Suprapubic skin (tissue), 4 donors: ENCODE measurements at regions not wholly inside any gene's neighbourhood (a gene's known extent, or its start where the extent isn't known, plus 50 kb on each side); places are given as distances from the start of the nearest gene placed in this dataset.

Experiments
- EP300 ChIP-seq: sonication (generic); formaldehyde crosslinking; IDR thresholded peaks from one replicate; pipeline ENCODE4 v1.6.1; 2017; ENCODE audit warnings: antibody characterized with exemption
- POLR2A ChIP-seq, 2 donors: fragments of 450-650 bp; IDR thresholded peaks; one replicate each; pipeline ENCODE4 v1.6.1; 2017; ENCODE audit warnings: antibody characterized with exemption in 2 of 2, mild to moderate bottlenecking in 2 of 2, moderate library complexity in 2 of 2
- POLR2AphosphoS5 ChIP-seq, 3 donors: sonication (generic); formaldehyde crosslinking; IDR thresholded peaks; one replicate each; pipeline ENCODE4 v1.6.1; 2017; ENCODE audit warnings: antibody characterized with exemption in 3 of 3
- TF ChIP-seq, protein P1 (sequence below), 2 donors: fragments of 200-600 bp in 1 of 2; fragments of 450-650 bp in 1 of 2; sonication (generic) in 1 of 2; IDR thresholded peaks; one replicate each; pipeline ENCODE4 v1.5.1; 2016 to 2019; ENCODE audit warnings: antibody characterized with exemption in 2 of 2, mild to moderate bottlenecking in 1 of 2, moderate library complexity in 1 of 2

DNA sequence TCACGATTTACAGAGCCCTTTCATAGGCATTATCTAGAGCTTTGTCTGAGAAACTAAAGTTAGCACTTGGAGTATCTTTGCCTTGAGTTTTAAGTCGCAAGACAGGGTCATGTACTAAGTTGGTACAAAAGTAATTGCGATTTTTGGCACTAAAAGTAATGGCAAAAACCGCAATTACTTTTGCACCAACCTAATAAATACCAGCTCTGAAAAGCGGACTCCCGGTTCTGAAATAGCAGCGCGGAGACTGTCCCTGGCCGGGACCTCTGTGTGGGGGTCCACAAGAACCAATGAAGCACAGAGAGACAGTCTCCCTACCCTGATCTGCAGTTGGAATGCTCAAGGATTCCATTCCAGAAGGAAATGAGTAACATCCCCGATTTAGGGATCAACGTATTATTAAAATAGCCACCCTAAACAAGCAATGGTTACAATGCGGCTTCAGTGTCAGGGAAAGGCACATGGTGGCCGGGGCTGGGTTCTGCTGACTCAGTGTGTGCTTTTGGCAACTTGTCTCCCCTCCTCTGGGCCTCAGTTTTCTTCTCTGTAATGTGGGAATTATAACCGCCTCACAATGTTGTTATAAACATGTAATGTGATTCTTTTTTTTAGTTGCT lies 150.3 kb upstream of the MCTP2 start:
- TF ChIP-seq, protein P1, sequence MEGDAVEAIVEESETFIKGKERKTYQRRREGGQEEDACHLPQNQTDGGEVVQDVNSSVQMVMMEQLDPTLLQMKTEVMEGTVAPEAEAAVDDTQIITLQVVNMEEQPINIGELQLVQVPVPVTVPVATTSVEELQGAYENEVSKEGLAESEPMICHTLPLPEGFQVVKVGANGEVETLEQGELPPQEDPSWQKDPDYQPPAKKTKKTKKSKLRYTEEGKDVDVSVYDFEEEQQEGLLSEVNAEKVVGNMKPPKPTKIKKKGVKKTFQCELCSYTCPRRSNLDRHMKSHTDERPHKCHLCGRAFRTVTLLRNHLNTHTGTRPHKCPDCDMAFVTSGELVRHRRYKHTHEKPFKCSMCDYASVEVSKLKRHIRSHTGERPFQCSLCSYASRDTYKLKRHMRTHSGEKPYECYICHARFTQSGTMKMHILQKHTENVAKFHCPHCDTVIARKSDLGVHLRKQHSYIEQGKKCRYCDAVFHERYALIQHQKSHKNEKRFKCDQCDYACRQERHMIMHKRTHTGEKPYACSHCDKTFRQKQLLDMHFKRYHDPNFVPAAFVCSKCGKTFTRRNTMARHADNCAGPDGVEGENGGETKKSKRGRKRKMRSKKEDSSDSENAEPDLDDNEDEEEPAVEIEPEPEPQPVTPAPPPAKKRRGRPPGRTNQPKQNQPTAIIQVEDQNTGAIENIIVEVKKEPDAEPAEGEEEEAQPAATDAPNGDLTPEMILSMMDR (IDR thresholded peaks at IDR 0.05): no peak
- TF ChIP-seq POLR2A (IDR thresholded peaks at IDR 0.05): no peak
- no peak for TF ChIP-seq POLR2AphosphoS5 (IDR thresholded peaks at IDR 0.05)
- TF ChIP-seq EP300: no peak
